NCI-H226 (cell line): ENCODE measurements at regions not wholly inside any gene's neighbourhood (a gene's known extent, or its start where the extent isn't known, plus 50 kb on each side); places are given as distances from the start of the nearest gene placed in this dataset.

Experiments
- DNase-seq: peaks from one replicate; pipeline ENCODE4 v3.0.0-alpha.2; 2015

DNA sequence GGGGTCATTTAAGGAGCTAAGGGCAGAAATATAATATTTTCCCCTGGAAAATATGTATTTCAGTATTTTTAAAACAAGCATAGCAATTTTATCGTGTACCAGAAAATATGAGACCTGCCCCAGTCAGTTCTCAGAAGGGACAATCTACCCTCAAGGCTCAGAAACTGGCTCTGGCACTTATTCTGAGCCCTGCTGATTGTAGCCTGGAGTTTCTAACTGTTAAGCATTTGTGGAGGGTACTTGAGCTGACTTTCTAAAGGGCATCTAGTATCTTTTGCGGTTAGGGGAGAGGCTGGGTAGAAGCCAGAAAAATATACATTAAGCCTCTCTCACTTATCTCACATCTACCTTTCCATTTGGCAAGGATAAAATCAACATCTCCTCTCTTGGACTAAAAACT, 71.3 kb upstream of the FSHB start:
- no peak for DNase-seq

DNA sequence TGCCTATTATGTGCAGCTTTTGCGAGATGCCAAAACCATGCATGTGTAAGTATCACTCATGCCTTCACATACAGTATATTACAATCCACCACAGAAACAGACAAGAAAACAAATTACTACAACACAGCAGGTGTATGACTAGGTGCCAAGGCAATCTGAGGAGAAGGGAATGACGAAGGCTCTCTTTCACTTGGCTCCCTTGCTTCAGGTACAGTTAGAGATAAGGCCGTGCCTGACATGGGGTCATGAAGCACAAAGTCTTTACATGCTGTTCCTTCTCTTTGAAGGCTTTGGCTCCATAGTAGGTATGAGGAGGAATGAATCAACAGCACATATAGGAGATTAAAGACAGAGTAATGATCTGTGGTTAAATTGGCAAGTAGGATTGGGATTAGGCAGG, 65.2 kb upstream of the FSHB start:
- DNase-seq, result no peak

DNA sequence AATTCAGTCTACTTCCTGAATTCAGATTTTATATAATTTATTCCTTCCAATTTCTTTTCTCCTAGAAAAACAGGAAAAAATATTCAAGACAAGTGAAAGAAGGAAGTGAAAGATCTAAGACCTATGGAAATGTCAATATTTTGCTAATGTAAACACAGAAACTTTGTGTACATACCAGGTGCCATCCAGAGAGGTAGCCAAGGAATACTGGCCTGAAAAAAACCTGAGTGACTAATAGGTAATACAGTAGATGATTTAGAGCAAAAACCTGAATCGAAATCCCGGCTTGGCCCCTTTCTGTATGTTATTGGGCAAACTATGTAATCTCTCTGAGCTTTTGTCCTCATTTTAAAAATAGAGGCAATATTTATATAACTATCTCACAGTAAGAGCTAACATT, 59.2 kb upstream of the FSHB start:
- no peak for DNase-seq

DNA sequence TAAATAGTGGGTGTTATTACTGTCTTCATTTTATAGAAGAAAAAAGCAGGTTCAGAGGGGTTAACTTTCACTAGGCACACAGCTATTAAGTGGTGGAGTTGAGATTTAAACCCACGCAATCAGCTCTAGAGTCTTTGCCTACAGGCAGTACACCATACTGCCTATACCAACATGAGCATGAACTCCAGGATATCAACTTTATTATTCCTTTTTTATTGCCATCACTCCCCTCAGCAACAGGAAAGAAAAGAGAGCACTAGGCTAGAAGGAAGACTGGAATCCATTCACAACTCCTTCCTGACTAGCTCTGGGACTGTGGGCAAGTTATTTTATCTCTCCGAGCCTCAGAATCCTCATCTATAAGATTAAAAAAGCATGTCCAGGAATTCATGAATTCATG, 58.7 kb upstream of the FSHB start:
- no peak for DNase-seq

DNA sequence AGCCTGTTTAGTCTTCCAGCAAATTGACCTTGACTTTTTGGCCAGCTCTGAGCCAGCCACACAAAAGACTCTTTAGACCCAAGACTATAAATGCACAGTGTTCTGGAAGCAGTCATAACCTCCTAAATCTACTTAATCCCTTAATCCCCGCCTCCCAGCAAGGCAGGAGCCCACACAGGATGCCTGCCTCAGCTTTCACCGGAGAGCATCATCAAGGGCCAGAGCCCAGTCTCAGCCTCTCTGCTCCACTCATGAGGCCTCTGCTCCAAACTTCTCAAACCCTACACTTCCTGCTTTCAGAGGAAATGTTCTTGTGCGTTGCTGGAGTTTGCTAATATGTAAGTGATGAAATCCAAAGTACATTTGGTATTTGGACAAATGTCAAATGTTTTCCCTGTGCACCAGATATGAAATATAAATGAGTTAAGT, 57.9 kb upstream of the FSHB start:
- no peak for DNase-seq

DNA sequence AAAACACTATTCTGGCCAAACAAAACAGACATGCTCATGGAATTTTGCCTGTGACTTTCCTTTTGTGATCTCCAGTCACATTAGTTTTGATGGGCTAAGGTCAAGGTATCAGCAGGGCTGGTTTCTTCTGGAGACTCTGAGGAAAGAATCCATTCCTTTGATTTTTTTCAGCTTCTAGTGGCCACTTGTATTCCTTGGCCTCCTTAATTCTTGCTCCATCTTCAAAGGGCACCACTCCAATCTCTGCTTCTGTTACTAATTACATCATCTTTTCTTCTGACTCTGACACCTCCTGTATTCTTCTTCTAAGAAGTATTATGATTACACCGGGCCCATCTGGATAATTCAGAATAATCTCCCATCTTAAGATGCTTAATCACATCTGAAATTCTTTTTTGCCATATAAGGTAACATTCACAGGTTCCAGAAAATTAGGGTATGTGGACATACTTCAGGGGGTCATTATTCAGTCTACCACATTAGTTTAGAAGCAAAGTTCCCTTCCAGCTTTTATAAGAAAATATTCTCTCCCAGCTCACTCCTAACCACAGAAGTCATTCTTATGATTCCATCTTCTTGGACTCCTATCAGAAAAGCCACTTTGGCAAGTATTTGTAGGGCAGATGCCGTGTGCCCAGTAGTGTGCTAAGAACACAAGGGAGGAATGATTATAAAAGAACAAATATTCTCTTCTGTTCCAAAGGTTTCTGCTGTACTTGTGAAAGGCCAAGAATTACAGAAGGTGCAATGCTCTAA, 56.4 kb upstream of the FSHB start:
- DNase-seq, result no peak
